Posterior cingulate gyrus (tissue), 11 donors: ENCODE measurements at regions not wholly inside any gene's neighbourhood (a gene's known extent, or its start where the extent isn't known, plus 50 kb on each side); places are given as distances from the start of the nearest gene placed in this dataset.
"Not testable (repeated sequence)": the region's sequence is repeated elsewhere in the genome, so short reads cannot be mapped to it uniquely, and the experiment has no call there.

Source experiments
- DNase-seq, 10 donors: peaks; one replicate each; pipeline versions ENCODE4 v3.0.0 to v3.0.0-alpha.2; 2020 to 2021; ENCODE audit warnings: mixed read lengths in 3 of 10
- intact Hi-C: fragments of 100-400 bp; cut with DNase I; formaldehyde crosslinking; loops from one replicate; pipeline ENCODE4 v1.15.1; 2023

DNA sequence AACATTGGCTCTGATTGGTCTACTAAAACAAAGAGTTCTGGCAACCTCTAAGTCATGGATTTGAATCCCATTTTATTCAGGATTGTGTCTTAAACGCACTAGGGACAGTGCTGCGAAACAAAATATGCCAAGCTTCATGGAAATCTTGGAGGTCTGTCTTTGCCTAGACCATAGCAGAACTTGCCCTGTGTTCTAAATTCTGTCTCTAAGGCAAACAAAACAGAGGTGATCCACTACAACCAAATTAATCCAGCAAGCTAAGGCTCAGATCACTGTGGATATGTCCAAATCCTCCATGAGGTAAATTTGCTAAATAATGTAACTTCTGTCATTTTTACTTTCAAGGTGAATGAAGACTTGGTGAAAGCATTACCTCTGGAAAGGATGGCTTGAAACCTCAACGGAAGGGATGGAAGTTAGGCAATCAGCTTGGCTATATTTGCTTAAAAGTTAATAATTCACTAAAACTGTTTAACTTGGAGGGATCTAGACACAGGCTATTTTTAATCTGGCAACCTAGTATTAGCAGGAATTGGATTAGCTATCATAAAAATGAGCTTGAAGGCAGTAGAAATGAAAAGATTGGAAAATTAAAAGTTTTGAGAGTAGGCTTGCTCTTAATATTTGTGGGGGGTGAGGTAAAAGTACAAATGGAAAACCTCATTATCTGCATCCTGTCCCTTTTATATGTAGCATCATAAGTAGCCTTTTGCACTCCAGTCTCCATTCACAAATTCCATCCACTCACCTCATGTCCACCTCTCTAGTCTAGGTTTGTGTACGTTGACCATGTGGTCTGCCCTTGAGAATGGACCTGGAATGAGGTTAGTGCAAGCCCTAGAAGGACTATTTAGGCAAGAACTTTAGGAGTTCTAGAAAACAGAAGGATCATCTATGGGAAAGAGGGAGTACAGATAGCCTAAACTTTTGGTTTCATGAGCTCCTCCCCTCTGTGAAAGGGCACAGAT lies 176.2 kb downstream of the SMC2 start:
- intact Hi-C loops, result no loop called here
- no peak for DNase-seq

GRCh38 chr9:104276709-104277245 lies 182.7 kb downstream of the SMC2 start:
- intact Hi-C loops, result no loop called here
- no peak for DNase-seq

DNA sequence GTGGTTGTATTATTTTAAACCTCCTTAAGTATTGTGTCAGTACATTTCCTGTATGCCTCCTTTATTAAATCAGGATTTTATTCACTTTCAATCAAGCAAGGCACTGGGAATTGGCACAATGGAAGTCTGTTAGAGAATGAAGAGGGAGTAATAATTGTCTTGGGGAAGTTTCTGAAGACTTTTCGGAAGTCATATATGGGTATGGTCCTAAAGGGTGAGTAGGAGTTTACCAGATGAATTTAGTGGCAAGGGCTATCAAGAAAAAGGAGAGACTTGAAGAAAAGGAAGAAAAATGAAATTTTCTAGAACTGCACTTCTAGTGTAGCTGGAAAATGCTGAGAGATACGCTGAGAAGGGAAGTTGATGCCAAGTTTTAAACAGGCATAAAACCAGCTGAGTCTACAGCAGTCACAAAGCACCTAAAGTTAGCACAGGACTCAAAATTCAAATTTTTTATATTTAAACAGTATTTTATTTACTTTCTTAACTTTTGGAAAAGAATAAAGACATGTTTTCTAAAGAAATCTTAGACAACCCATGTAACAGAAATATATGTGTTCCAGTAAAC lies 184.9 kb downstream of the SMC2 start:
- DNase-seq, result no peak
- intact Hi-C loops, result no loop called here

DNA sequence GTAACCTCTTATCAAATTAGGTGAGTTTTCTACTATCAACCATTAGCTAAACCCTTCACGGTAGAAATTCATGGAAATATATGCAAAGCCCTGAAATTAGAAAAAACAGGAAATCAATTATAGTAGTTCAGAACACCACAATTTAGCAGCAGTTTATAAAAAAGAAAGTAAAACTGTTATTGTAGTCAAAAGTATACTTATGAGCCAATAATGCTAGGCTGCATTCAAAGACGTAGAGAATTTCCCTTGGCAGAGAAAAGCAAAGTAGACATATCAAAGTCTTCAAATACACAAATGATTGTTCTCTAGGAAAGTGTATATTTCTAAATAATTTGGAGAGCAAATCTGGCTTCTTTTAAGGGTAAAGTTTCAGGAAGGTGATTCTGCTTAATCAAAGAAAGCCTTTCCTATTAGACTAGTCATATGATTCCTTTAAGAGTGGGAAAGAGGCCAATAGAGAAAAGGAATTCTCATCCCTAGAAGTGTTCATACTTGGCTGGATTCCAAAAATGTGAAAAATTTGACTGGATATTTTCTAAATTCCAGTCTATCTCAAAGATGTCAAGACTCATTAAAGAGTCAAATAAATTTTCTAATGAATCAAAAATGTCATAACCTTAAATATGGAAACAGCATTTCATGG lies 185.5 kb downstream of the SMC2 start:
- no peak for DNase-seq
- intact Hi-C loops, result no loop called here

- intact Hi-C loops, result no loop called here
- DNase-seq, result no peak
Observed at GRCh38 chr9:104280178-104280560, 186.1 kb downstream of the SMC2 start.

GRCh38 chr9:104280711-104281110 lies 186.6 kb downstream of the SMC2 start:
- intact Hi-C loops, result no loop called here
- DNase-seq, result no peak

- DNase-seq, result no peak
- intact Hi-C loops, result no loop called here
Observed at GRCh38 chr9:104286187-104286586, 192.1 kb downstream of the SMC2 start.

GRCh38 chr9:104286799-104287198 lies 192.7 kb downstream of the SMC2 start:
- intact Hi-C loops, result no loop called here
- DNase-seq, result no peak

GRCh38 chr9:104287253-104287878 lies 193.3 kb downstream of the SMC2 start:
- no peak for DNase-seq
- intact Hi-C loops, result no loop called here

GRCh38 chr9:104293877-104294276 lies 199.8 kb downstream of the SMC2 start:
- DNase-seq, result no peak
- intact Hi-C loops, result no loop called here

GRCh38 chr9:104300124-104300523 lies 203.9 kb upstream of the OR13F1 start:
- intact Hi-C loops, result no loop called here
- DNase-seq, result no peak

- DNase-seq, result no peak
- intact Hi-C loops, result no loop called here
Observed at GRCh38 chr9:104301755-104302154, 202.3 kb upstream of the OR13F1 start.

DNA sequence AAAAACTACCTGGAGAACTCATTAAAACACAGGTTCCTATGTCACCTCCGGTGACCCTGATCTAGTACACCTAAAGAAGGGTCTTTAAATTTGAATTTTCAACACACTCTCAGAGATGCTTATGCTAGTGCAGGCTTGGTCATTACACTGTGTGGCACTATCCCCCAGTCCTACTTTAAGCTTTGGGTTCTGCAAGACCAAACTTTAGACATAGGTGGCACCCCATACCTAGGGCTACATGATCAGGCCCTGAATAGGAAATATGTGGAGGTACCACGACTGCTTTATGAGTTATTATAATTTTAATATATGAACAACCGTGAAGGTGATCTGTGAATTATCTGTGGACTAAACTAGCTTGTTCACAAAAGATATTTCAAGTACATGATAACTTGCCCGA lies 201.3 kb upstream of the OR13F1 start:
- intact Hi-C loops, result no loop called here
- DNase-seq, result no peak

DNA sequence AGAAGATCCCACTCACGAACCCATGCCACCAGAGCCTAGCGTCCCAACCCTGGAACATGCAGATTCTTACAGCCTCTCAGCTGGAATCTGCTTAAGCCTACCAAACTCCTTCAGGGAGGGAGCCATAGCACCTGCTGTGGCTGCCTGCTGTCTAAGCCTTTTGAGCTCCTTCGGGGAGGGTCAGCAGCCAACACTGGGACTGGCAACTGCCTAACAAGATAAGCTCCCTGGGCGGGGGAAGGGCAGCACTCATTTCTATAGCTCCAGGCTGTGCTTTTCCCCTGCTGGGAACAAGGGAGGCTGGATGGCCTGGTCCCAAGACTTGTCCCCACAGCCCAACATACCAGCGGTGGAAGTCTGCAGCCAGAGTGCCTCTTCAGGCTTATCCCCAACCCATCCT lies 199.1 kb upstream of the OR13F1 start:
- intact Hi-C loops, result no loop called here
- peak in 1 of 10 donors; percentile 35 for DNase-seq

DNA sequence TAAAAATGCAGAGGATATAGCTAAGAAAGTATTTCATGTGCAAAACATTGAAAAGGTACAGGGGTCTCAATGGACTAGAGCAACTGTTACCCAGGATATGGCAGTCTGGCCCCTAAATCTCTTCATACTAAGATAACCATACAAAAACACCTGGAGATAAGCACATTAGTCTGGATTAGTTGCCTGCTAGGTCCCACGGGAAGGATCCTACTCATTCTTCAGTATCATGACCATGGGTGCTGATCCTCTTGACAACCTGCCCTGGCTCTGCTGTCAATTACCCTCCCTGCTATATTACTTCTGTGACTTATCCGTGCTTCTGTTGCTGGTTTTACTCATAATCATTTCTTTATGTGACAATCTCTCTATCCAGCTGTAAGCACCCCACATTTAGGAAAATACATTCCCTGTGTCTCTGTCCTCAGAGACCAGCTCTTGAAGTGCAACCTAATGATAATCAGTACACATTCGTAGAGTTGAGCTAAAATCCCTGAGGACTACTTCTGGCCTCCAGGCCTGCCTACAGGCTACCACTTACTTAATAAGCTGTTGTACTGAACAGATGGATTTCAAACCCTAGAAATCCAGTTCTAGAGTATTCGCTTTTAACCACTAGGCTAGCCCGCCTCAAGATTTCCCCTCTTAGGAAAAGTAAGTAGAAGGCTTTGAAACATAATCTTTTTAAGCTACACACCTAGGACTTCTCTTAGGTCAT lies 190.5 kb upstream of the OR13F1 start:
- no peak for DNase-seq
- intact Hi-C loops, result no loop called here

DNA sequence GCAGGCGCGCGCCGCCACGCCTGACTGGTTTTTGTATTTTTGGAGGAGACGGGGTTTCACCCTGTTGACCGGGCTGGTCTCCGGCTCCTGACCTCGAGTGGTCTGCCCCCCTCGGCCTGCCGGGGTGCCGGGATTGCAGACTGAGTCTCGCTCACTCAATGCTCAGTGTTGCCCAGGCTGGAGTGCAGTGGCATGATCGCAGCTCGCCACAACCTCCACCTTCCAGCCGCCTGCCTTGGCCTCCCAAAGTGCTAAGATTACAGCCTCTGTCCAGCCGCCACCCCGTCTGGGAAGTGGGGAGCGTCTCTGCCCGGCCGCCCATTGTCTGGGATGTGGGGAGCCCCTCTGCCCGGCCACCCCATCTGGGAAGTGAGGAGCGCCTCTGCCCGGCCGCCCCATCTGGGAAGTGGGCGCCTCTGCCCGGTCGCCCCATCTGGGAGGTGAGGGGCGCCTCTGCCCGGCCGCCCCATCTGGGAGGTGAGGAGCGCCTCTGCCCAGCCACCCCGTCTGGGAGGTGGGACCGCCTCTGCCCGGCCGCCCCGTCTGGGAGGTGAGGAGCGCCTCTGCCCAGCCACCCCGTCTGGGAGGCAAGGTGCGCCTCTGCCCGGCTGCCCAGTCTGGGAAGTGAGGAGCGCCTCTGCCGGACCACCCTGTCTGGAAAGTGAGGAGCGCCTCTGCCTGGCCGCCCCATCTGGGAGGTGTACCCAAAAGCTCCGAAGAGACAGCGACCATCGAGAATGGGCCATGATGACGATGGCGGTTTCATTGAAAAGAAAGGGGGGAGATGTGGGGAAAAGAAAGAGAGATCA lies 187.7 kb upstream of the OR13F1 start:
- intact Hi-C loops, result not testable (repeated sequence)
- peak in 4 of 10 donors; percentile 24 to 73 (median 68) for DNase-seq

DNA sequence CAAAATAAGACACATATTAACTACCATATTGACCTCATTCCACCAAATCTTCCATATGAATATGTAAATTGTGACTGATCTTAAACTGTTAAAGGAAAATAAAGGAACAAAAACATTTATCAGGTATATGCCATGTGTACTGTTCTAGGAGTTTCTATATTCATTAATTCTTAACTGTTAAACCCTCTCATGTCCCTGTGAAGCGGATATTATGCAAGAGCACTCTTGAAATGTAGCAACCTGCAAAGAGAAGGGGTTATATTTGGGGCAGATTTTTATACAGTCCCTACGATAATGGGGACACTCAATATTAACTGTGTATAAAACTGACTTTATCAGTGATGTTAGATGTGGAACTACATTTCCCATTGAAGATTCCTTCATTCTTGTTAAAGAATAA lies 184.9 kb upstream of the OR13F1 start:
- DNase-seq, result no peak
- intact Hi-C loops, result no loop called here

DNA sequence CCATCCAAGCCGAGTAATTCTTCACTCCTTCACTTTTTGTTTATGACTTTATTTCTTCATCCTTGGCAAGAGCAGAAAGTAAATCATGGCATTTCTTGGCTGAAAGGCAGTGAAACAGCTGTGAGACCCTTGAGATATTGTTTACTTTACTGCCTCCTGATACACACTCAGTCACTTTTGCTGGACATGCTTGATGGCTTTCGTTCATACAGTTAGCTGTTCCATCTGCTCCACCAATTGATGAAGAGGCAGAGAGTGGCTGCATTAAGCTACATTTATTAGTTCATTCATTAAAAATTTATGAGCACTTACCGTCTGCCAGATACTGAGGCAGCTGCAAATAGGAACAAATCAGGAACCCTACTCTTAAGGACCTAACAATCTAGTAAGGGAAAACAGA lies 184.4 kb upstream of the OR13F1 start:
- intact Hi-C loops, result no loop called here
- no peak for DNase-seq

DNA sequence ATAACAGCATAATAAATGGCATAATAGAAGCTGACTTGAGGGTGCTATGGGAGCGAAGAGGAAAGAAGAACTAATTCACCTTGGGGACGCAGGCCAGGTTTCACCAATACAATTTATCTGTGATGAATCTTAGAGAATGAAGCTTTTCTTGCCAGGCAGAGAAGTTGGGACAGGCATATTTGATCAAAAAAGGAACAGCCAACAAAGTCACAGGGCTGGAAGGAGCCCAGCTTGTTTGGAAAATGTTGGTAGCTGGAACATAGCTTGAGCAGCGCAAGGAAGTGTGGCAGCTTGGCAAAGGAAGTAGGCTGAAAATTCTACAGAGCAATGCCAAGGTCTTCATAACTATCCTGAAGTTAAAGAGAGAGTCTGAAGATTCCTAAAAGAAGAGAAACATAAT lies 181.5 kb upstream of the OR13F1 start:
- DNase-seq, result no peak
- intact Hi-C loops, result no loop called here
